ENCODE measurements at regions not wholly inside any gene's neighbourhood (a gene's known extent, or its start where the extent isn't known, plus 50 kb on each side); places are given as distances from the start of the nearest gene placed in this dataset.
A peak's percentile ranks its signal among the peaks of the same experiment; 100 is the strongest.

DNA sequence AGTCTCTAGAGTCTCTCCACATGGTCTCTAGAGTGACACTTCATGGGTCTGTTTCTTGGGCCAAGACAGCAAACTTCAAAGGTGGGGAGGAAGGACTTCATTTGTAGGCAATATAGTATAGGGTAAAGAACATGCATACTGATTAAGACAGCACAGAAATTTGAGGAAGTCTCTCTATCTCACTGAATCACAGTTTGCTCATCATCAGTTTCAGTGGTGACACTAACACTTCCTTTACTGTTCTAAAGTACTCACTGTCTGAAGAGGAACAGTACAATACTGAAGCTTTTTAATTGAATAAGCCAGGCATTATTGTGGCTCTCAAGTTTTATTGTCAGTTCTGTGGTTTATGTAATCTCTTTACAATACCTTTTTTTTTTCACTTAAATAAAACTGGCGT lies 656.4 kb upstream of the CDH8 start:
- 0% methylated on average over 1 of the region's 1 CpG for WGBS (ENCODE audit: insufficient coverage, insufficient replicate concordance, low lambda C conversion rate, missing lambda C conversion rate)
- Histone ChIP-seq H3K4me3 (no peak overlapping the region), H3K9me3 (replicated peaks; ENCODE audit: control insufficient read depth, insufficient read depth, low read length) (no peaks in the 10 kb centered on the region; the same call in 2 of the 3 replicates), H3K36me3 (ENCODE audit: control insufficient read depth in 2 of 2, insufficient read depth in 2 of 2, low read length in 1 of 2) (no peaks in the 10 kb centered on the region), H3K27me3 (replicated peaks in 1 of 2; ENCODE audit: control insufficient read depth in 2 of 2, insufficient read depth in 2 of 2, low read length in 1 of 2) (no peaks in the 10 kb centered on the region), H2AFZ (ENCODE audit: control insufficient read depth, low read depth, low read length) (no peak overlapping the region), H3K4me1 (ENCODE audit: control insufficient read depth, insufficient read depth, low read length) (no peaks in the 10 kb centered on the region), H3K4me2 (ENCODE audit: control insufficient read depth, insufficient read depth) (no peak overlapping the region), H3K79me2 (ENCODE audit: control insufficient read depth, insufficient read depth, low read length) (no peaks in the 10 kb centered on the region), H4K20me1 (ENCODE audit: control insufficient read depth, insufficient read depth) (no peaks in the 10 kb centered on the region), H3K27ac (ENCODE audit: control insufficient read depth, insufficient read depth) (no peak overlapping the region), H3K9ac (ENCODE audit: control insufficient read depth, insufficient read depth, low read length) (no peak overlapping the region)
- ChIA-PET POLR2A (no interaction called here), SMC1A (ENCODE audit: uncharacterized antibody, unreplicated experiment) (interaction anchor here (1.6 kb wide), 1 partner anchor 53 kb away, joined by 6 read pairs; no protein-coding TSS in a partner anchor), RAD21 (ENCODE audit: unreplicated experiment) (interaction anchor here (0.7 to 0.8 kb wide), 2 partner anchors 50 to 68 kb away, joined by 3 to 4 read pairs; no protein-coding TSS in a partner anchor), CTCF (interaction anchor here (0.8 to 1.1 kb wide), 2 partner anchors 10 to 467 kb away, joined by 3 to 4 read pairs; no protein-coding TSS in a partner anchor)
- in situ Hi-C loops (cut with MboI) (no loop called here), intact Hi-C loops (cut with micrococcal nuclease; ENCODE audit: unreplicated experiment) (loop anchor here (5.0 kb wide), 1 partner anchor 50 kb away; no protein-coding TSS in a partner anchor)
- no peak for FAIRE-seq
- peak; percentile 34 for DNase-seq (ENCODE audit: low read depth, low spot score)
- BruUV-seq (replicated peaks): no TSS peak
- ATAC-seq: peak; percentile 100
- TF ChIP-seq, protein P1, sequence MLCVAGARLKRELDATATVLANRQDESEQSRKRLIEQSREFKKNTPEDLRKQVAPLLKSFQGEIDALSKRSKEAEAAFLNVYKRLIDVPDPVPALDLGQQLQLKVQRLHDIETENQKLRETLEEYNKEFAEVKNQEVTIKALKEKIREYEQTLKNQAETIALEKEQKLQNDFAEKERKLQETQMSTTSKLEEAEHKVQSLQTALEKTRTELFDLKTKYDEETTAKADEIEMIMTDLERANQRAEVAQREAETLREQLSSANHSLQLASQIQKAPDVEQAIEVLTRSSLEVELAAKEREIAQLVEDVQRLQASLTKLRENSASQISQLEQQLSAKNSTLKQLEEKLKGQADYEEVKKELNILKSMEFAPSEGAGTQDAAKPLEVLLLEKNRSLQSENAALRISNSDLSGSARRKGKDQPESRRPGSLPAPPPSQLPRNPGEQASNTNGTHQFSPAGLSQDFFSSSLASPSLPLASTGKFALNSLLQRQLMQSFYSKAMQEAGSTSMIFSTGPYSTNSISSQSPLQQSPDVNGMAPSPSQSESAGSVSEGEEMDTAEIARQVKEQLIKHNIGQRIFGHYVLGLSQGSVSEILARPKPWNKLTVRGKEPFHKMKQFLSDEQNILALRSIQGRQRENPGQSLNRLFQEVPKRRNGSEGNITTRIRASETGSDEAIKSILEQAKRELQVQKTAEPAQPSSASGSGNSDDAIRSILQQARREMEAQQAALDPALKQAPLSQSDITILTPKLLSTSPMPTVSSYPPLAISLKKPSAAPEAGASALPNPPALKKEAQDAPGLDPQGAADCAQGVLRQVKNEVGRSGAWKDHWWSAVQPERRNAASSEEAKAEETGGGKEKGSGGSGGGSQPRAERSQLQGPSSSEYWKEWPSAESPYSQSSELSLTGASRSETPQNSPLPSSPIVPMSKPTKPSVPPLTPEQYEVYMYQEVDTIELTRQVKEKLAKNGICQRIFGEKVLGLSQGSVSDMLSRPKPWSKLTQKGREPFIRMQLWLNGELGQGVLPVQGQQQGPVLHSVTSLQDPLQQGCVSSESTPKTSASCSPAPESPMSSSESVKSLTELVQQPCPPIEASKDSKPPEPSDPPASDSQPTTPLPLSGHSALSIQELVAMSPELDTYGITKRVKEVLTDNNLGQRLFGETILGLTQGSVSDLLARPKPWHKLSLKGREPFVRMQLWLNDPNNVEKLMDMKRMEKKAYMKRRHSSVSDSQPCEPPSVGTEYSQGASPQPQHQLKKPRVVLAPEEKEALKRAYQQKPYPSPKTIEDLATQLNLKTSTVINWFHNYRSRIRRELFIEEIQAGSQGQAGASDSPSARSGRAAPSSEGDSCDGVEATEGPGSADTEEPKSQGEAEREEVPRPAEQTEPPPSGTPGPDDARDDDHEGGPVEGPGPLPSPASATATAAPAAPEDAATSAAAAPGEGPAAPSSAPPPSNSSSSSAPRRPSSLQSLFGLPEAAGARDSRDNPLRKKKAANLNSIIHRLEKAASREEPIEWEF (IDR thresholded peaks at IDR 0.05; ENCODE audit: insufficient replicate concordance, low read depth, low read length): no peak
- TF ChIP-seq, protein P2, sequence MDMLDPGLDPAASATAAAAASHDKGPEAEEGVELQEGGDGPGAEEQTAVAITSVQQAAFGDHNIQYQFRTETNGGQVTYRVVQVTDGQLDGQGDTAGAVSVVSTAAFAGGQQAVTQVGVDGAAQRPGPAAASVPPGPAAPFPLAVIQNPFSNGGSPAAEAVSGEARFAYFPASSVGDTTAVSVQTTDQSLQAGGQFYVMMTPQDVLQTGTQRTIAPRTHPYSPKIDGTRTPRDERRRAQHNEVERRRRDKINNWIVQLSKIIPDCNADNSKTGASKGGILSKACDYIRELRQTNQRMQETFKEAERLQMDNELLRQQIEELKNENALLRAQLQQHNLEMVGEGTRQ (IDR thresholded peaks at IDR 0.05; ENCODE audit: borderline replicate concordance, low read depth, low read length): no peak
- TF ChIP-seq KAT2A (conservative IDR thresholded peaks at IDR 0.05; ENCODE audit: control insufficient read depth, low read depth, low read length) (no peak), CBX5 (IDR thresholded peaks at IDR 0.05; ENCODE audit: low read depth) (no peak), ZZZ3 (IDR thresholded peaks at IDR 0.05; ENCODE audit: control insufficient read depth, insufficient read length, low read depth) (no peak), MEF2B (IDR thresholded peaks at IDR 0.05; ENCODE audit: partially characterized antibody, poor library complexity, severe bottlenecking) (no peak), RB1 (IDR thresholded peaks at IDR 0.05; ENCODE audit: borderline replicate concordance) (no peak), SIX5 (IDR thresholded peaks at IDR 0.05; ENCODE audit: low read depth, low read length, severe bottlenecking) (no peak), YY1 (IDR thresholded peaks at IDR 0.05; ENCODE audit: low read depth, low read length) (no peak), NR2C2 (IDR thresholded peaks at IDR 0.05; ENCODE audit: borderline replicate concordance, control insufficient read depth, insufficient read length, low read depth) (no peak), RELA (IDR thresholded peaks at IDR 0.05; ENCODE audit: borderline replicate concordance, partially characterized antibody) (no peak)
- TF ChIP-seq, protein P3, sequence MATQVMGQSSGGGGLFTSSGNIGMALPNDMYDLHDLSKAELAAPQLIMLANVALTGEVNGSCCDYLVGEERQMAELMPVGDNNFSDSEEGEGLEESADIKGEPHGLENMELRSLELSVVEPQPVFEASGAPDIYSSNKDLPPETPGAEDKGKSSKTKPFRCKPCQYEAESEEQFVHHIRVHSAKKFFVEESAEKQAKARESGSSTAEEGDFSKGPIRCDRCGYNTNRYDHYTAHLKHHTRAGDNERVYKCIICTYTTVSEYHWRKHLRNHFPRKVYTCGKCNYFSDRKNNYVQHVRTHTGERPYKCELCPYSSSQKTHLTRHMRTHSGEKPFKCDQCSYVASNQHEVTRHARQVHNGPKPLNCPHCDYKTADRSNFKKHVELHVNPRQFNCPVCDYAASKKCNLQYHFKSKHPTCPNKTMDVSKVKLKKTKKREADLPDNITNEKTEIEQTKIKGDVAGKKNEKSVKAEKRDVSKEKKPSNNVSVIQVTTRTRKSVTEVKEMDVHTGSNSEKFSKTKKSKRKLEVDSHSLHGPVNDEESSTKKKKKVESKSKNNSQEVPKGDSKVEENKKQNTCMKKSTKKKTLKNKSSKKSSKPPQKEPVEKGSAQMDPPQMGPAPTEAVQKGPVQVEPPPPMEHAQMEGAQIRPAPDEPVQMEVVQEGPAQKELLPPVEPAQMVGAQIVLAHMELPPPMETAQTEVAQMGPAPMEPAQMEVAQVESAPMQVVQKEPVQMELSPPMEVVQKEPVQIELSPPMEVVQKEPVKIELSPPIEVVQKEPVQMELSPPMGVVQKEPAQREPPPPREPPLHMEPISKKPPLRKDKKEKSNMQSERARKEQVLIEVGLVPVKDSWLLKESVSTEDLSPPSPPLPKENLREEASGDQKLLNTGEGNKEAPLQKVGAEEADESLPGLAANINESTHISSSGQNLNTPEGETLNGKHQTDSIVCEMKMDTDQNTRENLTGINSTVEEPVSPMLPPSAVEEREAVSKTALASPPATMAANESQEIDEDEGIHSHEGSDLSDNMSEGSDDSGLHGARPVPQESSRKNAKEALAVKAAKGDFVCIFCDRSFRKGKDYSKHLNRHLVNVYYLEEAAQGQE (IDR thresholded peaks at IDR 0.05; ENCODE audit: low read depth, low read length): no peak
